Neural progenitor cell (in vitro differentiated cells): ENCODE measurements at regions not wholly inside any gene's neighbourhood (a gene's known extent, or its start where the extent isn't known, plus 50 kb on each side); places are given as distances from the start of the nearest gene placed in this dataset.

Experiments used
- DNase-seq: peaks from one replicate; pipeline ENCODE4 v3.0.0-alpha.2; 2016; ENCODE audit warnings: low spot score
- H2AFZ ChIP-seq: fragments of 200-600 bp; sonication (generic); replicated peaks from 2 replicates; pipeline ENCODE4 v1.6.1; 2016; ENCODE audit warnings: antibody characterized with exemption
- H3F3A ChIP-seq: fragments of 200-600 bp; sonication (generic); 2 replicates; pipeline ENCODE4 v1.6.1; 2016; ENCODE audit warnings: antibody characterized with exemption, low read depth
- H3K27ac ChIP-seq: fragments of 200-600 bp; sonication (generic); 2 replicates; pipeline ENCODE4 v1.5.1; 2016; ENCODE audit warnings: mild to moderate bottlenecking
- H3K27me3 ChIP-seq: fragments of 200-600 bp; sonication (generic); 2 replicates; pipeline ENCODE4 v1.6.1; 2016; ENCODE audit warnings: mild to moderate bottlenecking, moderate library complexity
- H3K36me3 ChIP-seq: fragments of 200-600 bp; sonication (generic); 2 replicates; pipeline ENCODE4 v1.5.1; 2016
- H3K4me1 ChIP-seq: fragments of 200-600 bp; sonication (generic); 2 replicates; pipeline ENCODE4 v1.6.1; 2016; ENCODE audit warnings: mixed run types
- H3K4me2 ChIP-seq: fragments of 200-600 bp; sonication (generic); 2 replicates; pipeline ENCODE4 v1.6.1; 2016
- H3K4me3 ChIP-seq: fragments of 200-600 bp; sonication (generic); 2 replicates; pipeline ENCODE4 v1.5.1; 2016
- H3K79me2 ChIP-seq: fragments of 200-600 bp; sonication (generic); 2 replicates; pipeline ENCODE4 v1.6.1; 2016; ENCODE audit warnings: low read depth
- H3K9ac ChIP-seq: fragments of 200-600 bp; sonication (generic); 2 replicates; pipeline ENCODE4 v1.6.1; 2016
- H3K9me3 ChIP-seq: fragments of 200-600 bp; sonication (generic); 2 replicates; pipeline ENCODE4 v1.5.1; 2016; ENCODE audit warnings: low read depth
- H4K20me1 ChIP-seq: fragments of 200-600 bp; sonication (generic); 2 replicates; pipeline ENCODE4 v1.6.1; 2016; ENCODE audit warnings: low read depth
- H3K27ac Mint-ChIP-seq: 3 replicates; pipeline ENCODE4 v1.8.0; 2021; ENCODE audit warnings: mixed read lengths
- H3K27me3 Mint-ChIP-seq: 2 replicates; pipeline ENCODE4 v1.8.0; 2022; ENCODE audit warnings: low read depth, mild to moderate bottlenecking, inconsistent platforms, moderate library complexity, mixed read lengths; ENCODE audit not compliant: insufficient read depth
- H3K36me3 Mint-ChIP-seq: 3 replicates; pipeline ENCODE4 v1.8.0; 2021; ENCODE audit warnings: mixed read lengths
- H3K4me1 Mint-ChIP-seq: 3 replicates; pipeline ENCODE4 v1.8.0; 2021; ENCODE audit warnings: mixed read lengths
- H3K4me3 Mint-ChIP-seq: 3 replicates; pipeline ENCODE4 v1.8.0; 2021; ENCODE audit warnings: mild to moderate bottlenecking, moderate library complexity, mixed read lengths
- H3K9me3 Mint-ChIP-seq: 3 replicates; pipeline ENCODE4 v1.8.0; 2020; ENCODE audit warnings: mixed read lengths
- CTCF ChIP-seq: fragments of 200-600 bp; sonication (generic); IDR thresholded peaks from 2 replicates; pipeline ENCODE4 v1.5.1; 2017; ENCODE audit warnings: antibody characterized with exemption, mild to moderate bottlenecking
- EZH2 ChIP-seq: fragments of 200-600 bp; sonication (generic); IDR thresholded peaks from 2 replicates; pipeline ENCODE4 v1.6.1; 2017; ENCODE audit warnings: antibody characterized with exemption, mild to moderate bottlenecking, moderate library complexity
- EZH2phosphoT487 ChIP-seq: fragments of 200-600 bp; sonication (generic); IDR thresholded peaks from 2 replicates; pipeline ENCODE4 v1.6.1; 2017; ENCODE audit warnings: antibody characterized with exemption

- DNase-seq, result no peak
- TF ChIP-seq EZH2, result no peak
- TF ChIP-seq CTCF, result no peak
- TF ChIP-seq EZH2phosphoT487, result no peak
- no peaks in the 10 kb centered on the region for H3K79me2 ChIP-seq
- no peaks in the 10 kb centered on the region for H3K27me3 Mint-ChIP-seq
- H3K4me3 Mint-ChIP-seq, result no peak overlapping the region
- H3K36me3 ChIP-seq, result no peaks in the 10 kb centered on the region
- no peak overlapping the region for H3K4me2 ChIP-seq
- H3K4me1 ChIP-seq, result no peaks in the 10 kb centered on the region
- H3K9ac ChIP-seq, result no peak overlapping the region
- no peak overlapping the region for H3K4me3 ChIP-seq
- no peaks in the 10 kb centered on the region for H3K9me3 ChIP-seq
- no peak overlapping the region for H3K27ac ChIP-seq
- no peaks in the 10 kb centered on the region for H4K20me1 ChIP-seq
- H3K4me1 Mint-ChIP-seq, result peaks cover 5% of the 10 kb centered on the region
- no peaks in the 10 kb centered on the region for H3K36me3 Mint-ChIP-seq
- H3K27me3 ChIP-seq, result no peaks in the 10 kb centered on the region
- H3F3A ChIP-seq, result no peaks in the 10 kb centered on the region
- no peak overlapping the region for H2AFZ ChIP-seq
- H3K27ac Mint-ChIP-seq, result peak overlapping the region; percentile 1
- H3K9me3 Mint-ChIP-seq, result no peaks in the 10 kb centered on the region
These were observed 118.7 kb downstream of the RPL22L1 start for GRCh38 chr3:170751083-170751898.

- Histone ChIP-seq H3K9me3 (no peaks in the 10 kb centered on the region), H3K4me2 (no peak overlapping the region), H3K4me1 (no peaks in the 10 kb centered on the region), H3K36me3 (no peaks in the 10 kb centered on the region), H4K20me1 (no peaks in the 10 kb centered on the region), H3K79me2 (no peaks in the 10 kb centered on the region), H3K27ac (no peak overlapping the region), H3F3A (no peaks in the 10 kb centered on the region), H3K9ac (no peak overlapping the region), H2AFZ (no peak overlapping the region), H3K4me3 (no peak overlapping the region), H3K27me3 (no peaks in the 10 kb centered on the region)
- TF ChIP-seq EZH2phosphoT487 (no peak), EZH2 (no peak), CTCF (no peak)
- H3K4me3 Mint-ChIP-seq, result no peak overlapping the region
- H3K27me3 Mint-ChIP-seq, result no peaks in the 10 kb centered on the region
- DNase-seq, result no peak
- H3K4me1 Mint-ChIP-seq, result peaks cover 5% of the 10 kb centered on the region
- no peak overlapping the region for H3K27ac Mint-ChIP-seq
- H3K36me3 Mint-ChIP-seq, result no peaks in the 10 kb centered on the region
- H3K9me3 Mint-ChIP-seq, result no peaks in the 10 kb centered on the region
These were observed 119.5 kb downstream of the RPL22L1 start for GRCh38 chr3:170750478-170750830.

DNA sequence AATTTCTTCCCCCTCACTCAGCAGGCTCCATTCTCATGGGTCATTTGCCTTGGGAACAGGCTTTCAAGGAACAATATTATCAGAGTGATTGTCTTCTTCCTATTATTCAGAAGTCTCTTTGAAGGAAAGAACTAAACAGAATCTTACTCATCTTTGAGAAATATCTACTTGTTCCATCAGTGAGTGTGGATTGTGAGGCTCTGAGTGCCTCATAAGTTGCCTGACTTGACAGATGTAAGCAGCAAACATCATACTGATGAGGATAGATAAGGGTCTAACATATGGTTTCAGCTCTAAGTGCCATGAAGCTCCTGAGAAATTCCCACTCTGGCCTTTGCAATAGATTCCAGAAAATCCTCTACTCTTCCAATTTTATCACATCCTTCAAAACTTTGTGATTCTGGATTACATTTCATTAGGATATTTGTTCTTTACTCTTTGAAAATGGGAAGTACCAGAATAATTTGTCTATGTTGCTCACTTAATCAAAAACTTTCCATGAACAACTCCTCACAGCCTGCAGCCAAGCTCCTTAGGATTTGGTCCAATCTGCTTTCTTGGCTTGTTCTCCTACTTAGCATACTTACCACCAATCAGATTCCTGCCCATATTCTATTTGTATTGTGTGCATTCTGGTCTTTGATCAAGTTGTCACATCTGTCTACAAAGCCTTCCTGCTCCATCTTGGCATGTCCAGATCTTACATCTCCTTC lies 120.1 kb downstream of the RPL22L1 start:
- Histone ChIP-seq H3K9ac (no peak overlapping the region), H4K20me1 (no peaks in the 10 kb centered on the region), H3K4me1 (no peaks in the 10 kb centered on the region), H3K4me2 (no peak overlapping the region), H3K9me3 (no peaks in the 10 kb centered on the region), H3K36me3 (no peaks in the 10 kb centered on the region), H3K27ac (no peak overlapping the region), H3F3A (no peaks in the 10 kb centered on the region), H3K4me3 (no peak overlapping the region), H3K27me3 (no peaks in the 10 kb centered on the region), H2AFZ (no peak overlapping the region), H3K79me2 (no peaks in the 10 kb centered on the region)
- no peak for DNase-seq
- Mint-ChIP-seq H3K9me3 (no peaks in the 10 kb centered on the region), H3K27me3 (no peaks in the 10 kb centered on the region), H3K4me3 (no peak overlapping the region), H3K4me1 (peaks cover 5% of the 10 kb centered on the region), H3K36me3 (no peaks in the 10 kb centered on the region), H3K27ac (no peak overlapping the region)
- TF ChIP-seq CTCF, result no peak
